Frontal cortex (tissue), 3 donors: ENCODE measurements at regions not wholly inside any gene's neighbourhood (a gene's known extent, or its start where the extent isn't known, plus 50 kb on each side); places are given as distances from the start of the nearest gene placed in this dataset.
"Not testable (repeated sequence)": the region's sequence is repeated elsewhere in the genome, so short reads cannot be mapped to it uniquely, and the experiment has no call there.

Experiments used
- DNase-seq, 2 donors: peaks; one replicate each; pipeline ENCODE4 v3.0.0; 2012; ENCODE audit warnings: low spot score in 2 of 2
- FAIRE-seq: peaks from 2 replicates; lab custom pipeline; 2012; peaks lifted over from hg19 to GRCh38; lab: Jason Lieb, UNC
- donor health status: control.
- donor health status: control.
- donor health status: control.

- peak; percentile 34 to 64 for DNase-seq
- FAIRE-seq, result no peak
Measured at GRCh38 chr13:26482451-26483197, 74.9 kb upstream of the WASF3 start.

GRCh38 chr13:26483546-26483945 is 73.9 kb upstream of the WASF3 start:
- DNase-seq (no peak), FAIRE-seq (no peak)

GRCh38 chr13:26484196-26484595 is 73.3 kb upstream of the WASF3 start:
- no peak for FAIRE-seq
- DNase-seq, result no peak

GRCh38 chr13:26485288-26485687 is 72.2 kb upstream of the WASF3 start:
- DNase-seq (no peak), FAIRE-seq (no peak)

GRCh38 chr13:26485786-26486185 is 71.7 kb upstream of the WASF3 start:
- DNase-seq, result no peak
- FAIRE-seq, result no peak

- no peak for FAIRE-seq
- no peak for DNase-seq
Measured at GRCh38 chr13:26486550-26486949, 70.9 kb upstream of the WASF3 start.

- no peak for FAIRE-seq
Measured at GRCh38 chr13:26487781-26488180, 69.7 kb upstream of the WASF3 start.

GRCh38 chr13:26488236-26489003 is 69.1 kb upstream of the WASF3 start:
- FAIRE-seq, result no peak
- DNase-seq, result no peak

More at GRCh38 chr13:26487781-26488180, 69.7 kb upstream of the WASF3 start:
- no peak for DNase-seq

GRCh38 chr13:26492301-26492700 is 65.2 kb upstream of the WASF3 start:
- FAIRE-seq, result not testable (repeated sequence)

GRCh38 chr13:26494571-26495195 is 62.8 kb upstream of the WASF3 start:
- FAIRE-seq, result no peak

More at GRCh38 chr13:26492301-26492700, 65.2 kb upstream of the WASF3 start:
- not testable (repeated sequence) for DNase-seq

GRCh38 chr13:26495750-26496149 is 61.7 kb upstream of the WASF3 start:
- DNase-seq (no peak), FAIRE-seq (no peak)

More at GRCh38 chr13:26494571-26495195, 62.8 kb upstream of the WASF3 start:
- DNase-seq, result no peak

- DNase-seq (no peak), FAIRE-seq (no peak)
Measured at GRCh38 chr13:26497968-26498511, 59.4 kb upstream of the WASF3 start.

GRCh38 chr13:26498656-26499601 is 58.6 kb upstream of the WASF3 start:
- no peak for DNase-seq
- no peak for FAIRE-seq

GRCh38 chr13:26500618-26501320 is 56.7 kb upstream of the WASF3 start:
- DNase-seq (no peak), FAIRE-seq (no peak)

GRCh38 chr13:26501641-26502040 is 55.8 kb upstream of the WASF3 start:
- no peak for DNase-seq
- no peak for FAIRE-seq

- FAIRE-seq, result no peak
- peak in 1 of 2 donors; percentile 23 for DNase-seq
Measured at GRCh38 chr13:26502826-26503225, 54.7 kb upstream of the WASF3 start.

- FAIRE-seq (no peak), DNase-seq (no peak)
Measured at GRCh38 chr13:26503826-26504594, 53.5 kb upstream of the WASF3 start.
